Muscle of leg (tissue), 3 donors: ENCODE measurements at regions not wholly inside any gene's neighbourhood (a gene's known extent, or its start where the extent isn't known, plus 50 kb on each side); places are given as distances from the start of the nearest gene placed in this dataset.

ENCODE experiments used
- DNase-seq: peaks from one replicate; pipeline ENCODE4 v3.0.0; 2013
- H3K27ac ChIP-seq: one replicate; pipeline ENCODE4 v1.5.1; 2013; ENCODE audit warnings: mild to moderate bottlenecking, low read length, control low read depth
- H3K27me3 ChIP-seq: one replicate; pipeline ENCODE4 v1.6.1; 2013; ENCODE audit warnings: low read length; ENCODE audit not compliant: control insufficient read depth, insufficient read depth
- H3K36me3 ChIP-seq: one replicate; pipeline ENCODE4 v1.6.1; 2013; ENCODE audit warnings: low read length; ENCODE audit not compliant: control insufficient read depth, insufficient read depth
- H3K4me1 ChIP-seq: one replicate; pipeline ENCODE4 v1.6.1; 2013; ENCODE audit warnings: low read length; ENCODE audit not compliant: control insufficient read depth, insufficient read depth
- H3K4me3 ChIP-seq: one replicate; pipeline ENCODE4 v1.5.1; 2013; ENCODE audit warnings: low read length, control low read depth
- H3K9me3 ChIP-seq: replicated peaks from 2 replicates; pipeline ENCODE4 v1.6.1; 2013; ENCODE audit warnings: low read depth, low read length; ENCODE audit not compliant: control insufficient read depth
- WGBS: methylation state at CpG from one replicate; pipeline ENCODE4 v1.1.5; 2013; ENCODE audit warnings: missing lambda C conversion rate; ENCODE audit not compliant: insufficient coverage; 5-methylcytosine and 5-hydroxymethylcytosine counted together

GRCh38 chr18:40911582-40912254 lies 1043.3 kb upstream of the PIK3C3 start:
- Histone ChIP-seq H3K4me1 (no peaks in the 10 kb centered on the region), H3K36me3 (no peaks in the 10 kb centered on the region), H3K27me3 (no peaks in the 10 kb centered on the region), H3K27ac (no peak overlapping the region), H3K9me3 (no peaks in the 10 kb centered on the region), H3K4me3 (no peak overlapping the region)
- WGBS = 67% methylated on average over 1 of the region's 4 CpGs
- no peak for DNase-seq

GRCh38 chr18:40911041-40911440 lies 1044.0 kb upstream of the PIK3C3 start:
- no peak overlapping the region for H3K4me3 ChIP-seq
- no peaks in the 10 kb centered on the region for H3K36me3 ChIP-seq
- H3K27ac ChIP-seq = no peak overlapping the region
- no peak for DNase-seq
- H3K27me3 ChIP-seq = no peaks in the 10 kb centered on the region
- H3K9me3 ChIP-seq = no peaks in the 10 kb centered on the region
- H3K4me1 ChIP-seq = no peaks in the 10 kb centered on the region
- WGBS = 100% methylated on average over 1 of the region's 3 CpGs

- WGBS = no CpG with 5 or more reads among the region's 2 CpGs
- peak; percentile 11 for DNase-seq
- H3K4me1 ChIP-seq = no peaks in the 10 kb centered on the region
- no peaks in the 10 kb centered on the region for H3K27me3 ChIP-seq
- no peaks in the 10 kb centered on the region for H3K36me3 ChIP-seq
- H3K27ac ChIP-seq = no peak overlapping the region
- H3K4me3 ChIP-seq = no peak overlapping the region
- H3K9me3 ChIP-seq = no peaks in the 10 kb centered on the region
Observed at GRCh38 chr18:40907842-40908241, 1047.2 kb upstream of the PIK3C3 start.

- H3K27ac ChIP-seq = no peak overlapping the region
- no peaks in the 10 kb centered on the region for H3K4me1 ChIP-seq
- H3K9me3 ChIP-seq = no peaks in the 10 kb centered on the region
- no peaks in the 10 kb centered on the region for H3K27me3 ChIP-seq
- H3K36me3 ChIP-seq = no peaks in the 10 kb centered on the region
- no CpG with 5 or more reads among the region's 1 CpG for WGBS
- peak; percentile 46 for DNase-seq
- no peak overlapping the region for H3K4me3 ChIP-seq
Observed at GRCh38 chr18:40904295-40904694, 1050.7 kb upstream of the PIK3C3 start.

- Histone ChIP-seq H3K27me3 (no peaks in the 10 kb centered on the region), H3K4me1 (no peaks in the 10 kb centered on the region), H3K9me3 (no peaks in the 10 kb centered on the region), H3K4me3 (no peak overlapping the region), H3K27ac (no peak overlapping the region), H3K36me3 (no peaks in the 10 kb centered on the region)
- WGBS = 71% methylated on average over 2 of the region's 2 CpGs
- peak; percentile 13 for DNase-seq
Observed at GRCh38 chr18:40902436-40902835, 1052.6 kb upstream of the PIK3C3 start.

- Histone ChIP-seq H3K27me3 (no peaks in the 10 kb centered on the region), H3K9me3 (no peaks in the 10 kb centered on the region), H3K4me3 (no peak overlapping the region), H3K4me1 (no peaks in the 10 kb centered on the region), H3K27ac (no peak overlapping the region), H3K36me3 (no peaks in the 10 kb centered on the region)
- no peak for DNase-seq
- WGBS = 69% methylated on average over 3 of the region's 3 CpGs
Observed at GRCh38 chr18:40897884-40898283, 1057.2 kb upstream of the PIK3C3 start.

- Histone ChIP-seq H3K36me3 (no peaks in the 10 kb centered on the region), H3K27ac (no peak overlapping the region), H3K27me3 (no peaks in the 10 kb centered on the region), H3K4me3 (no peak overlapping the region), H3K9me3 (no peaks in the 10 kb centered on the region), H3K4me1 (no peaks in the 10 kb centered on the region)
- no peak for DNase-seq
- no CpG with 5 or more reads among the region's 4 CpGs for WGBS
Observed at GRCh38 chr18:40883271-40883670, 1071.8 kb upstream of the PIK3C3 start.

GRCh38 chr18:40882468-40882867 lies 1072.6 kb upstream of the PIK3C3 start:
- DNase-seq = no peak
- WGBS = 82% methylated on average over 5 of the region's 11 CpGs
- Histone ChIP-seq H3K36me3 (no peaks in the 10 kb centered on the region), H3K4me1 (no peaks in the 10 kb centered on the region), H3K27ac (no peak overlapping the region), H3K9me3 (no peaks in the 10 kb centered on the region), H3K4me3 (no peak overlapping the region), H3K27me3 (no peaks in the 10 kb centered on the region)

GRCh38 chr18:40878371-40878770 lies 1076.7 kb upstream of the PIK3C3 start:
- peak; percentile 35 for DNase-seq
- Histone ChIP-seq H3K27ac (no peak overlapping the region), H3K4me3 (no peak overlapping the region), H3K36me3 (no peaks in the 10 kb centered on the region), H3K27me3 (no peaks in the 10 kb centered on the region), H3K4me1 (no peaks in the 10 kb centered on the region), H3K9me3 (no peaks in the 10 kb centered on the region)
- no CpG with 5 or more reads among the region's 1 CpG for WGBS

- no peak for DNase-seq
- H3K4me3 ChIP-seq = no peak overlapping the region
- H3K27ac ChIP-seq = no peak overlapping the region
- H3K9me3 ChIP-seq = no peaks in the 10 kb centered on the region
- WGBS = 80% methylated on average over 2 of the region's 5 CpGs
- no peaks in the 10 kb centered on the region for H3K4me1 ChIP-seq
- H3K36me3 ChIP-seq = no peaks in the 10 kb centered on the region
- no peaks in the 10 kb centered on the region for H3K27me3 ChIP-seq
Observed at GRCh38 chr18:40877096-40877495, 1077.9 kb upstream of the PIK3C3 start.

GRCh38 chr18:40875101-40875615 lies 1079.9 kb upstream of the PIK3C3 start:
- no peaks in the 10 kb centered on the region for H3K9me3 ChIP-seq
- no peaks in the 10 kb centered on the region for H3K36me3 ChIP-seq
- no peak for DNase-seq
- no peak overlapping the region for H3K27ac ChIP-seq
- H3K4me1 ChIP-seq = no peaks in the 10 kb centered on the region
- WGBS = 77% methylated on average over 2 of the region's 4 CpGs
- no peaks in the 10 kb centered on the region for H3K27me3 ChIP-seq
- H3K4me3 ChIP-seq = no peak overlapping the region
